GM21737 (cell line): ENCODE measurements at regions not wholly inside any gene's neighbourhood (a gene's known extent, or its start where the extent isn't known, plus 50 kb on each side); places are given as distances from the start of the nearest gene placed in this dataset.

Experiments used
- ATAC-seq: cut with Tn5 transposase; IDR thresholded peaks from one replicate; pipeline ENCODE4 v1.9.1; 2021; ENCODE audit warnings: mild to moderate bottlenecking, moderate library complexity; ENCODE audit not compliant: unreplicated experiment

GRCh38 chr5:146254223-146254622, 50.8 kb downstream of the RBM27 start:
- no peak for ATAC-seq

GRCh38 chr5:146273109-146273508, 65.5 kb upstream of the POU4F3 start:
- peak; percentile 85 for ATAC-seq

- no peak for ATAC-seq
Measured at GRCh38 chr5:146283344-146283761, 55.3 kb upstream of the POU4F3 start.

- no peak for ATAC-seq
Measured at GRCh38 chr5:146284016-146284415, 54.6 kb upstream of the POU4F3 start.
